ENCODE measurements at regions not wholly inside any gene's neighbourhood (a gene's known extent, or its start where the extent isn't known, plus 50 kb on each side); places are given as distances from the start of the nearest gene placed in this dataset.

GRCh38 chr1:110785055-110785454, 87.9 kb upstream of the CD53 start:
- H3K9me3 ChIP-seq (ENCODE audit: control insufficient read depth in 4 of 4, low read length in 3 of 4): peaks cover 0 to 7% (median 1%) of the 10 kb centered on the region in 4 donors
- DNase-seq (ENCODE audit: low spot score): no peak
- peaks cover 0 to 5% (median 1%) of the 10 kb centered on the region in 4 donors for H3K27me3 ChIP-seq (ENCODE audit: control insufficient read depth in 4 of 4, insufficient read depth in 4 of 4, low read length in 3 of 4)
- H3K9ac ChIP-seq (ENCODE audit: low read depth in 1 of 2, low read length in 2 of 2): no peak overlapping the region
- no peaks in the 10 kb centered on the region for H3K4me1 ChIP-seq (ENCODE audit: control insufficient read depth in 4 of 4, insufficient read depth in 4 of 4, low read length in 3 of 4)
- H3K27ac ChIP-seq (ENCODE audit: low read depth in 1 of 2, low read length in 2 of 2): no peak overlapping the region
- TF ChIP-seq MAX (IDR thresholded peaks at IDR 0.05): no peak
- no peak for TF ChIP-seq HNF4A (conservative IDR thresholded peaks at IDR 0.05)
- no peak for TF ChIP-seq RAD21 (IDR thresholded peaks at IDR 0.05)
- TF ChIP-seq FOXA1 (IDR thresholded peaks at IDR 0.05): no peak
- no peak for TF ChIP-seq TAF1 (conservative IDR thresholded peaks at IDR 0.05)
- no peak for TF ChIP-seq ATF3 (IDR thresholded peaks at IDR 0.05)
- TF ChIP-seq FOXA2 (IDR thresholded peaks at IDR 0.05): no peak
- TF ChIP-seq YY1 (IDR thresholded peaks at IDR 0.05): no peak
- TF ChIP-seq, protein P1, sequence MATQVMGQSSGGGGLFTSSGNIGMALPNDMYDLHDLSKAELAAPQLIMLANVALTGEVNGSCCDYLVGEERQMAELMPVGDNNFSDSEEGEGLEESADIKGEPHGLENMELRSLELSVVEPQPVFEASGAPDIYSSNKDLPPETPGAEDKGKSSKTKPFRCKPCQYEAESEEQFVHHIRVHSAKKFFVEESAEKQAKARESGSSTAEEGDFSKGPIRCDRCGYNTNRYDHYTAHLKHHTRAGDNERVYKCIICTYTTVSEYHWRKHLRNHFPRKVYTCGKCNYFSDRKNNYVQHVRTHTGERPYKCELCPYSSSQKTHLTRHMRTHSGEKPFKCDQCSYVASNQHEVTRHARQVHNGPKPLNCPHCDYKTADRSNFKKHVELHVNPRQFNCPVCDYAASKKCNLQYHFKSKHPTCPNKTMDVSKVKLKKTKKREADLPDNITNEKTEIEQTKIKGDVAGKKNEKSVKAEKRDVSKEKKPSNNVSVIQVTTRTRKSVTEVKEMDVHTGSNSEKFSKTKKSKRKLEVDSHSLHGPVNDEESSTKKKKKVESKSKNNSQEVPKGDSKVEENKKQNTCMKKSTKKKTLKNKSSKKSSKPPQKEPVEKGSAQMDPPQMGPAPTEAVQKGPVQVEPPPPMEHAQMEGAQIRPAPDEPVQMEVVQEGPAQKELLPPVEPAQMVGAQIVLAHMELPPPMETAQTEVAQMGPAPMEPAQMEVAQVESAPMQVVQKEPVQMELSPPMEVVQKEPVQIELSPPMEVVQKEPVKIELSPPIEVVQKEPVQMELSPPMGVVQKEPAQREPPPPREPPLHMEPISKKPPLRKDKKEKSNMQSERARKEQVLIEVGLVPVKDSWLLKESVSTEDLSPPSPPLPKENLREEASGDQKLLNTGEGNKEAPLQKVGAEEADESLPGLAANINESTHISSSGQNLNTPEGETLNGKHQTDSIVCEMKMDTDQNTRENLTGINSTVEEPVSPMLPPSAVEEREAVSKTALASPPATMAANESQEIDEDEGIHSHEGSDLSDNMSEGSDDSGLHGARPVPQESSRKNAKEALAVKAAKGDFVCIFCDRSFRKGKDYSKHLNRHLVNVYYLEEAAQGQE (IDR thresholded peaks at IDR 0.05): no peak
- TF ChIP-seq RXRA (IDR thresholded peaks at IDR 0.05): no peak
- no peak for TF ChIP-seq EGR1 (IDR thresholded peaks at IDR 0.05; ENCODE audit: low read depth in 2 of 2)
- TF ChIP-seq SP1 (IDR thresholded peaks at IDR 0.05): no peak
- TF ChIP-seq JUND (IDR thresholded peaks at IDR 0.05): no peak
- TF ChIP-seq HNF4G (IDR thresholded peaks at IDR 0.05): no peak
- H3K4me3 ChIP-seq (ENCODE audit: low read depth in 1 of 3, low read length in 3 of 3): no peak overlapping the region
- 40% methylated on average over 3 of the region's 3 CpGs for WGBS
- no peaks in the 10 kb centered on the region for H3K36me3 ChIP-seq (ENCODE audit: control insufficient read depth in 4 of 4, insufficient read depth in 3 of 4, low read depth in 1 of 4, low read length in 3 of 4)

DNA sequence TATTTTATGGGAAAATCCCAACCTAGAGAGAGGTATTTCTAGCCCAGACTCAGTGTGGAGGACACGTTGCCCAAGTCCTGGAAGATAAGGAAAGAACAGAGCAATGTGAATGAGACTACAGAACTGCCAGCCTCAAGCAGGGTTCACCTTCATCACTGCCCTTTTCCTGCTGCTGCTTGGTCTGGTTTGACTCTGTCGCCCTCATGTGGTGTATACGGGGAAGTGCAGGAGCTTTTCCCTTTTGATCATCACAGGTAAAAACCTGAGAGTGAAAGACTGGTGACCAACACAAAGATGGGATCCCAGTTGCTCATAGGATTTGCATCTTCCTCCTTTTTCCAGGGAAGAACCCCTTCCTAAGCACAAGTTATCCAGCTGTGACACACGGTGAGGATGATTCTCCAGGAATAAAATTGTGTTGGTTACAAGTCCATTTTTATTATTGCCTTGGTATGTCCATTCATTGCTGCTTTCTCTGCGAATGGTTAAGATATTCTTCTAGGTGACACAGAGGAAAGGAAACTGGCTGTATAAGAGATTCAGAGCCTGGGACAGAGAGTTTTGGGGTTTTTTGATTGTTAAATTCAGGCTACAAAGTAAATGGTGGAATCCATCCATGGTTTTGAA, 89.5 kb upstream of the CD53 start:
- Histone ChIP-seq H3K4me3 (ENCODE audit: low read depth in 1 of 3, low read length in 3 of 3) (no peak overlapping the region), H3K9ac (ENCODE audit: low read depth in 1 of 2, low read length in 2 of 2) (no peak overlapping the region), H3K27ac (ENCODE audit: low read depth in 1 of 2, low read length in 2 of 2) (no peak overlapping the region), H3K9me3 (ENCODE audit: control insufficient read depth in 4 of 4, low read length in 3 of 4) (peaks cover 0 to 2% (median 0%) of the 10 kb centered on the region in 4 donors), H3K36me3 (ENCODE audit: control insufficient read depth in 4 of 4, insufficient read depth in 3 of 4, low read depth in 1 of 4, low read length in 3 of 4) (no peaks in the 10 kb centered on the region), H3K4me1 (ENCODE audit: control insufficient read depth in 4 of 4, insufficient read depth in 4 of 4, low read length in 3 of 4) (no peaks in the 10 kb centered on the region), H3K27me3 (ENCODE audit: control insufficient read depth in 4 of 4, insufficient read depth in 4 of 4, low read length in 3 of 4) (peaks cover 0 to 5% (median 1%) of the 10 kb centered on the region in 4 donors)
- DNase-seq (ENCODE audit: low spot score): no peak
- TF ChIP-seq, protein P2, sequence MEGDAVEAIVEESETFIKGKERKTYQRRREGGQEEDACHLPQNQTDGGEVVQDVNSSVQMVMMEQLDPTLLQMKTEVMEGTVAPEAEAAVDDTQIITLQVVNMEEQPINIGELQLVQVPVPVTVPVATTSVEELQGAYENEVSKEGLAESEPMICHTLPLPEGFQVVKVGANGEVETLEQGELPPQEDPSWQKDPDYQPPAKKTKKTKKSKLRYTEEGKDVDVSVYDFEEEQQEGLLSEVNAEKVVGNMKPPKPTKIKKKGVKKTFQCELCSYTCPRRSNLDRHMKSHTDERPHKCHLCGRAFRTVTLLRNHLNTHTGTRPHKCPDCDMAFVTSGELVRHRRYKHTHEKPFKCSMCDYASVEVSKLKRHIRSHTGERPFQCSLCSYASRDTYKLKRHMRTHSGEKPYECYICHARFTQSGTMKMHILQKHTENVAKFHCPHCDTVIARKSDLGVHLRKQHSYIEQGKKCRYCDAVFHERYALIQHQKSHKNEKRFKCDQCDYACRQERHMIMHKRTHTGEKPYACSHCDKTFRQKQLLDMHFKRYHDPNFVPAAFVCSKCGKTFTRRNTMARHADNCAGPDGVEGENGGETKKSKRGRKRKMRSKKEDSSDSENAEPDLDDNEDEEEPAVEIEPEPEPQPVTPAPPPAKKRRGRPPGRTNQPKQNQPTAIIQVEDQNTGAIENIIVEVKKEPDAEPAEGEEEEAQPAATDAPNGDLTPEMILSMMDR (IDR thresholded peaks at IDR 0.05; ENCODE audit: low read depth, low read length, missing input control): peak; percentile 95
- TF ChIP-seq SP1 (IDR thresholded peaks at IDR 0.05) (no peak), RAD21 (IDR thresholded peaks at IDR 0.05) (peak; percentile 92 to 97), TAF1 (conservative IDR thresholded peaks at IDR 0.05) (no peak), ZBTB33 (IDR thresholded peaks at IDR 0.05) (no peak)
- 3% methylated on average over 5 of the region's 5 CpGs for WGBS

Data from liver (tissue), 8 donors.